Left lobe of liver (tissue), 2 donors: ENCODE measurements at regions not wholly inside any gene's neighbourhood (a gene's known extent, or its start where the extent isn't known, plus 50 kb on each side); places are given as distances from the start of the nearest gene placed in this dataset.

Source experiments
- ATAC-seq: fragments of 200-7000 bp; cut with Tn5 transposase; one replicate; pipeline ENCODE4 v1.9.1; 2020; ENCODE audit warnings: mild to moderate bottlenecking, moderate library complexity
- DNase-seq: peaks from one replicate; pipeline ENCODE4 v3.0.0-alpha.2; 2020; ENCODE audit warnings: low spot score
- donor health status: DM: no; HTN: no; CAD: no; lungs with moderate emphysema.
- donor health status: DM: no; HTN: yes; CAD: no.

GRCh38 chr16:85367485-85367884, 245.6 kb upstream of the GSE1 start:
- no peak for DNase-seq
- no peak for ATAC-seq

- ATAC-seq = no peak
- no peak for DNase-seq
These were observed 244.1 kb upstream of the GSE1 start for GRCh38 chr16:85369060-85369459.

- DNase-seq = no peak
- peak; percentile 65 for ATAC-seq
These were observed 243.2 kb upstream of the GSE1 start for GRCh38 chr16:85369741-85370528.

GRCh38 chr16:85370543-85370880, 242.6 kb upstream of the GSE1 start:
- no peak for ATAC-seq
- no peak for DNase-seq

- DNase-seq (no peak), ATAC-seq (no peak)
These were observed 242.1 kb upstream of the GSE1 start for GRCh38 chr16:85370881-85371651.

GRCh38 chr16:85371948-85372347, 241.2 kb upstream of the GSE1 start:
- ATAC-seq (no peak), DNase-seq (no peak)

GRCh38 chr16:85372627-85373372, 240.3 kb upstream of the GSE1 start:
- DNase-seq (no peak), ATAC-seq (no peak)

GRCh38 chr16:85373741-85374570, 239.2 kb upstream of the GSE1 start:
- ATAC-seq = no peak
- no peak for DNase-seq

GRCh38 chr16:85374571-85374872, 238.6 kb upstream of the GSE1 start:
- DNase-seq (no peak), ATAC-seq (no peak)

GRCh38 chr16:85375282-85375681, 237.8 kb upstream of the GSE1 start:
- ATAC-seq = no peak
- no peak for DNase-seq

- ATAC-seq = peak; percentile 86
- peak; percentile 90 for DNase-seq
These were observed 236.6 kb upstream of the GSE1 start for GRCh38 chr16:85376292-85377095.

- no peak for DNase-seq
- ATAC-seq = no peak
These were observed 235.6 kb upstream of the GSE1 start for GRCh38 chr16:85377388-85378144.

GRCh38 chr16:85378145-85379040, 234.7 kb upstream of the GSE1 start:
- ATAC-seq (no peak), DNase-seq (no peak)

GRCh38 chr16:85379041-85380001, 233.8 kb upstream of the GSE1 start:
- no peak for ATAC-seq

GRCh38 chr16:85380002-85380395, 233.1 kb upstream of the GSE1 start:
- DNase-seq (no peak), ATAC-seq (no peak)

More at GRCh38 chr16:85379041-85380001, 233.8 kb upstream of the GSE1 start:
- no peak for DNase-seq

- DNase-seq = no peak
- ATAC-seq = no peak
These were observed 232.0 kb upstream of the GSE1 start for GRCh38 chr16:85380905-85381737.
